Kidney glomerular epithelial cell (primary cell): ENCODE measurements at regions not wholly inside any gene's neighbourhood (a gene's known extent, or its start where the extent isn't known, plus 50 kb on each side); places are given as distances from the start of the nearest gene placed in this dataset.
A peak's percentile ranks its signal among the peaks of the same experiment; 100 is the strongest.

Experiments
- DNase-seq: peaks from one replicate; lab custom pipeline; 2025; lab: John Stamatoyannopoulos, UW

GRCh38 chr3:117661818-117662095, 952.2 kb downstream of the TUSC7 start:
- DNase-seq: no peak

DNA sequence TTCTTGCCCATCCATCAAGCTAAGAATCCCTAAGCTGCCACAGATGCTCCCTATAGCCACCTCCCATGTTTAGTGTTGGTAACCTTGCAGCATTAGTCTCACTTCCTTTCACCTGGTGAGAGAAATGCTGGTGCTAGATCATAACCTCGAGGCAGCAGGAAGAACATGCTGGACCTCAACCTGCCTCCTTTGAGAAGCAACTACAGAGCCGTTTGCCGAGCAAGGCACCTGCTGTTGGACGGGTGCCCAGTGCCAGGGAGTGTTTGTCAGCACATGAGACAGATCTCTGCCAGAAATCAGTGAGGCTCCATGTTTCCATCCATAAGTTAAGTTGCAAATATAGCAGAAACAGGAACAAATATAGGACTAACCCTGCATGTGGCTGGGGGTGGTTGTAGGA, 955.7 kb downstream of the TUSC7 start:
- DNase-seq: no peak

DNA sequence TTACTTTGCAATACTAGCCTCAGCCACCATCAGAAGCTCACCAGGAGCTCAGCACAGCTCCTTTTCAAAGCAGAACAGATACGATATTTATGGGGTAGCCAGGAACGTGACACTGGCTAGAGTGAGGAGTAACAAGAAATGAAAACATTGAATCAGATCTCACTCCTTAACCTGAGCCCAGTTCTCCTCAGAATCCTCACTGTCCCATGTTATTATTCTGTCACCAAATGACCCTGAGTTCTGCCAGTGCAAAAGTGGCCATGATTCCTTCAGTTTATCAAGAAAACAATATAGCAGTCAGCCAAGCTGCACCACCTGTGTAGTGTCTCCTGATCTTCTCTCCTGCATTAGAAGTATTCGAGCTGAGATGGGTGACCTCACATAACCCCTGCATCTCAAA, 956.7 kb downstream of the TUSC7 start:
- no peak for DNase-seq

DNA sequence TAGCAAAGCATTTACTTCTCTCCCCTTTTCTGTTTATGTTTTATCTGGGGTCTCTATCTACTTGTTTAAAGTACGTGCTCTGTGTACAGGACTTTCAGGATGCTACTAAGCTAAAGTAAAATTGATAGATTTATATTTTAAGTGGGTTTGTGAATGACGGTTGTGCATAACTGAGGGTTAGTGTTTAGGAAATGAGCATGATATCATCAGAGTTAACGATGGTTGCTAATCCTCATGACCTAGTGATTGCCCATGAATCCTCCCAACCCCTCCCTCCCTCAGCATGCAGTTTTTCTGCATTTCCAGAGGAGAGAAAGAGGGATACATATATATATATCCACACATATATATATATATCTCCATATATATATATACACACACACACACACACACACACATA, 957.2 kb downstream of the TUSC7 start:
- DNase-seq: no peak

- DNase-seq: no peak
These were observed 960.2 kb downstream of the TUSC7 start for GRCh38 chr3:117669774-117670173.

- no peak for DNase-seq
These were observed 962.2 kb downstream of the TUSC7 start for GRCh38 chr3:117671722-117672318.

DNA sequence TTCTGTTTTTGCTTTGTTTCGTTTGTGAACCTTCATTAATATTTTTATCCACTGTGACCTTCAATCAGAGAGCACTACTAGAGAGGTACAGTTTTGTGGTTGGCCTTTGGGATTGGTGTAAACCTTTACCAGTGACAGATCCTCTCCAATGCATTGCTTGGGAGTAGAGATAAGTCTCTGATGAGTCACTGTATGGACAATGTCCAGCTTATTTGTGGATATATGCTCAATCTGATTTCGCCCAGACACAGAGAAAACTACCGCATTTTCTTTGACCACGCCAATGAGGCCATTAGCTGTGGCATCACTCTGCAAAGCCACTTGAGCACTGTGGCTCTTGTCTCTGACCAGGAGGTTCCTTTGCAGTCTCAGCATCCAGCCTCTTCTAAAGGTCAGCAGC, 964.7 kb downstream of the TUSC7 start:
- no peak for DNase-seq

DNA sequence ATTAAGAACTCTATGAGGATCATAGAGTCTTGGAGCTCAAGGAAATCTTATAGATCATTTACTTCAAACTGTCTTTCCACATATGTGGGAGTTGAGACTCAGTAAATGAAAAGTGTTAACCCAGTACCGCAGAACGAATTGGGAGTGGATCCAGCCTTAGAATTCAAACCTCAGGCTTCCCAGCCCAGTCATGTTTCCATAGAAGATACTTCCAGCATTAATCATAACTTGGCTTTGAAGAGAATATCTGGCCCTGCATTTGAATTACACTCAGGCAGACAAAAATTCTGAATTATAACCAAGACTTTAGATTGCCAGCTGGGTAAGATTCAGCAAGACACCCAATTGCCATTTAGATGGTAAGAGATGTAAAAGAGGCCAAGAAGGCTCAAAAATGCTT, 972.0 kb downstream of the TUSC7 start:
- DNase-seq: peak; percentile 47

GRCh38 chr3:117687096-117687495, 977.5 kb downstream of the TUSC7 start:
- DNase-seq: no peak

DNA sequence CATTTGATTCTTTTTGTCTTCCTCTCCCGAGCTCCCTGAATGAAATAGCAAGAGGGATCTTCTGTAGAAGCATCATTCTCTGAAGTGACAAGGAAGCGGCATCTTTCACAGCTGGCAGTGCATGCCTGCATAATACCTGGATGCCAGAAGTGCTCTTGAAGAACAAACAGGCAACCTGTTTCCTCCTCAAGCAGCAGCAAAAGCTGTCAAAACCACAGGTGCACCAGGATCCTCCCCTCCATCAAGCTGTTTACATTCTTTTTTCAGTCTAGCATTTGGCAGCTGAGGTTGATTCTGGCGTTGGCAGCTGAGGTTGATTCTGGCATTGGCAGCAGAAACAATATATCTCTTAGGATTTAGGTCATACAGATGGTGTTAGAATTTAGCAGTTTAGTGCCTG, 979.0 kb downstream of the TUSC7 start:
- no peak for DNase-seq

- no peak for DNase-seq
These were observed 981.9 kb downstream of the TUSC7 start for GRCh38 chr3:117691526-117691925.

DNA sequence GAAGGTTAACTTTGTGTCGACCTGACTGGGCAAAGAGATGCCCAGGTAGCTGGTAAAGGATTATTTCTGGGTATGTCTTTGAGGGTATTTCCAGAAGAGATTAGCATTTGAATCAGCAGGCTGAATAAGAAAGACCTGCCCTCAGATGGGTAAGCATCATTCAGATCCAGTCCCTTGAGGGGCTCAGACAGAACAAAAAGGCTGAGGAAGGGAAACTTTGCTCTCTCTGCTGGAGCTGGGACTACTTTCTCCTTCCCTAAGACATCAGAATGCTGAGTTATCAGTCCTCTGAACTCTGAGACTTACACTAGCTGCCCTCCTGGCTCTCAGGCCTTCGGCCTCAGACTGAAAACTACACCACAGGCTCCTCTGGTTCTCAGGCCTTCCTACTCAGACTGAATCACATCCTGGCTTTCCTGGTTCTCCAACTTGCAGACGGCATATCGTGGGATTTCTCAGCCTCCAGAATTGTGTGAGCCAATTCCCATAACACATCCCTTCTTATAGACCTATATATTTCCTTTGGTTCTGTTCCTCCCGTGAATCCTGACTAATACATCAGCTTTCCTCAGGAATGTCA, 982.9 kb downstream of the TUSC7 start:
- no peak for DNase-seq

- no peak for DNase-seq
These were observed 985.7 kb downstream of the TUSC7 start for GRCh38 chr3:117695321-117695720.

DNA sequence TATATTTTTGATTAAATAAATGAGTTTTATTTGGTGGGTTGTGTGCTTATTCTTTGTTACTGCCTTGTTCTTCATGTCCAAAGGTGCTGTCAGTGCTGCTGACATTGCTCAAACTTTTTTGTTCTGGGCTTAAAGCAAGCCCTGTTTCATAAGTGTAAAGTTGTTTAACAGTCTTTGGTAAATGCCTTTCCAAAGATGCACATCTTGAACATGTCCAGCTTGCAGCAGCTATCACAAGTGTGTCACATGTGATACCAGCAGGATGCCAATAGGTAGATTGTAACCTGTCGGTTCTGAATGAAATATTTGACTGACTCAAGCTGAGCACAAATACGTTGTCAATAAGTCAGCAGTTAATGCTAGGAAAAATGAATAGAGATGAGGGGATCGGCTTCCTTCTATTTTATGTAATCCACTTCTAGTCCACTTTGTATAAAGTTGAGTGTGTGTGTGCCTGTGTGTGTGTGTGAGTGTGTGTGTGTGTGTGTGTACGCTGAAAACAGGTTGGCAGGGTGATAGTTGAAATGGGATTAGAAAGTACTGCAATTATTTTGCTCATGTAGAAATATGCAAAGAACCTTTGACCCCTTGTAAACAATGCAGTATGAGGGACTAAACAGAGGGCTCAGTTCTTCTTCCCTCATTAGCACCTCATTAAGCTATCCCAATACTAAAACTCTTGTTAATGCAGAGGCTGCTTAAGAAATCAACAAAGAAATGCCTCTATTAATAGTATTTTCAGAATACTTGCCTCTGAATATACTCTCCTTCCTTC, 986.5 kb downstream of the TUSC7 start:
- DNase-seq: no peak

DNA sequence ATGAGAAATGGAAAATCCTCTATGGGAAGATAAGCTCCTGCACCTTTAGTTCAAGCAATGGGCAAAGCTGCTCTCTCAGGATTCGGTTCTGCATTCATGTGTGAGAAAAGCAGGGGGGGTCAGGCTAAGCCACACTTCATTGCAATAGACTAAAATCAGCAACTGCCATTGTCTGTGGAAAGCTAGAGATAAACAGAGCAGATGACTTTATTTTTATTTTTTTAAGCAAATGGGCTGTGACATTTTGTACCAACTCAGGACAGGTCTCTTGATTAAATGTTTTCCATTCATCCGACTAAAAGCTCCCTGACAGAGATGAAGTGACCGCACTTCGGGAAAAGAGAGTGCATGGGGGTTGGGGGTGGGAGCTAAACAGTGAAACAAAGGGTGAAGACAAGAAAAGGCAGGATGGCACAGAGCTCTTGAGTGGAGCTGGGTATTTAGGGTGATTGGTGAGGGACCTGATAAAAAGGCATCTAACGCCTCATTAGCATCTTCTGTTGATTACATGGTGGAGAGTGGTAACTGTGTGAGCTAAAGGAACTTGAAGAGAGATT, 987.4 kb downstream of the TUSC7 start:
- DNase-seq: no peak

GRCh38 chr3:117699058-117699457, 989.5 kb downstream of the TUSC7 start:
- DNase-seq: no peak

DNA sequence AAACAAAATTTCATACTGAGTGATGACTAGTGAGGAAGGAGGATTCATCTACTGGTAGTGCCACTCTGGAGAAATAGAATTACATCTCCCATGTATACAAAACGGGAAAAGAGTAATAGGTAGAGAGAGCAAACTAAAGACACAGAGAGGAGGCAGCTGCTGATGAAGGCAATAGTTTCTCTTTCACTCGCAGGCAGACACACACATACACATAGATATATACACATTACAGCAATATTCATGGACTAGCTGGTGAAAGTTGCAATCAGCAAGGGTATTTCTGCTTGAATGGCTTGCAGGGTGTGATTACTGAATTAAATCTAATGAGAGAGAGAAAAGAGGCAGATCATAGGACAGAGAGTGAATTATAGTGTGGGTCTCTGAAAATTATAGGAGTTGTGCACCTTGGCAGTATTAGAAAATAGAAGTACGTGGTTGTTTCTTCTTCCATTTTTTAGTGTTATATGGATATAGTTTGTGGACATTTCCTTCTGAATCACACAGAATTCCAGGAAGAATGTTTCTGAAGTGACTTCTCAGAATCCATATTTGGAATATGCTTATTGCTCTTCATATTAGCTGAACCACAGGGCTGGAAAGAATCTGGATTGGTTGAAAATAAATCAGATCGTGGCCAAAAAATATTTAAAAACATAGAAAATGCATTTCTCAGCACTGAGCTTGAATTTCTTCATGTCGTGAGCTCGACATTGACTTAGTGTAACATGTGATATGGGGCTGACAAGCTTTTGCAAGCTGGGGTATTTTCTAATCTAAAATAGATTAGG, 991.2 kb downstream of the TUSC7 start:
- no peak for DNase-seq

- DNase-seq: no peak
These were observed 995.4 kb downstream of the TUSC7 start for GRCh38 chr3:117705011-117705410.

- no peak for DNase-seq
These were observed 996.5 kb downstream of the TUSC7 start for GRCh38 chr3:117706037-117706436.

DNA sequence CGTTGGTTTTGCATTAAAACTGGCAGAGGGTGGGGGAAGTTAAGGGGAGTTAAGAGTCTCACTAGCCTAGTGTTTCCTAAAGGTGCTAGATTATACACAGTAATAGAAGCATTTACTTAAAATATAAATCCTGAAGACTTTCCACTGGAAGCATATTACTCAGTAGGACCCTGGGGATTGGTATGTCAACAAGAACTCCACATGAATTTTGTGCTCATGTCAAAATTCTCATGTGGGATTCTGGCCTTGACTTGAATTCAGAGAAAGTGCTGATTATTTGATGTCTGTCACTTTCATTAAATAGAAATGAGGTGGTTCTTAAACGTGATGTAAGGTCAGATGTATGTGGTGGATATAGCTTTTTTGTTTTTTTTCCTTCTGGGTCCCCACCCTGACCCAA, 997.2 kb downstream of the TUSC7 start:
- no peak for DNase-seq

DNA sequence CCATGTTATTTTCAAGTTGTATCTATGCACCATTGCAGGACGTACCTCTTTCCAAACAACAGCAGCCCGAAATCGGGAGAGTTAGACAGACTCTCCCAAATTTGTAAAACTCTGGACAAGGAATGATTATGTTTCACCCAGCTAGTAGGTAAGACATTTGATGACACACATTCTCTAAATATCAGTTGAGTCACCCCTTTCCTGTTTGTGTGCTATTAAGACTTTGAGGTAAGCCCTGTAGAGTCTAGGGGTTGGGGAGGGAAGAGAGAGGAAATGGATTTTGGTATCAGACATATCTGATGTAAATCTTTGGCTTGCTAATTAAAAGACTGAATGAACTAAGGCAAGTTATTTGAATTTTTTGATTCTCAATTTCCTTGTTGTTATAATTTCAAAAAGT, 999.0 kb downstream of the TUSC7 start:
- DNase-seq: no peak

DNA sequence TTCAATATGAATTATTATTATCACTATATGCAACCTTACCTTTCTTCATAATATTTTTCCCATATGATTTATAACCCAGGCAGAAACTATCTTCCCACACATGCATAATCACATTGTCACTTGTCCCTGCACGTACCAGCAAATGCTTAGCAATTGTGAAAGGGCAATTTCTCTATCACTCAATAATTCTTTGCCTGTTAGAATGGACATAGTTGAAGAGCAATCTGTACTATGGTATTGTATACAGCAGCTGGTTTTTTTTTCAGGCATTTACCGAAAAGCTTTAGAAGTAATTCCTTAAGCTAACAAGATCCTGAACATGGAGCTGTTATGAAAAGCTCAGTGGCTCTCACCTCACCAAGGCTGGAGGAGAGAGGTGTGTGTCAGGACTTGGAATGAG, 999.5 kb downstream of the TUSC7 start:
- no peak for DNase-seq

DNA sequence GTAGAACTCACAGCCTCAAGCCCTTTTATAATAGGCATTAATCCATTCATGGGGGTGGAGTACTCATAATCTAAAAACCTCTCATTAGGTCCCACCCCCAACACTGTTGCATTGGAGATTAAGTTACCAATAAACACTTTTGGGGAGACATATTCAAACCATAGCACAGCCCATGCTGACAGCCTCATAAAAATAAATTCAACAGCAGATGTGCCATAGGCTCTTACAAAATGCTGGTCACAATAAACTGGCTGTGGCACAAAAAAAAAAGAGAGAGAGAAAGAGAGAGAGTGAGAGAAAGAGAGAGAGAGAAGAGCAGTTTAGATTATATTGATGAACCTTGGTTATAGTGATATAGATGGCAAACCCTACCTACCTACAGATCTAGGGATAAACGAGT, 1000.9 kb downstream of the TUSC7 start:
- DNase-seq: no peak
